GM19324 (cell line): ENCODE measurements at regions not wholly inside any gene's neighbourhood (a gene's known extent, or its start where the extent isn't known, plus 50 kb on each side); places are given as distances from the start of the nearest gene placed in this dataset.

Source experiments
- ATAC-seq: cut with Tn5 transposase; IDR thresholded peaks from one replicate; pipeline ENCODE4 v1.9.1; 2021; ENCODE audit warnings: mild to moderate bottlenecking, moderate library complexity; ENCODE audit not compliant: unreplicated experiment, low FRiP score

DNA sequence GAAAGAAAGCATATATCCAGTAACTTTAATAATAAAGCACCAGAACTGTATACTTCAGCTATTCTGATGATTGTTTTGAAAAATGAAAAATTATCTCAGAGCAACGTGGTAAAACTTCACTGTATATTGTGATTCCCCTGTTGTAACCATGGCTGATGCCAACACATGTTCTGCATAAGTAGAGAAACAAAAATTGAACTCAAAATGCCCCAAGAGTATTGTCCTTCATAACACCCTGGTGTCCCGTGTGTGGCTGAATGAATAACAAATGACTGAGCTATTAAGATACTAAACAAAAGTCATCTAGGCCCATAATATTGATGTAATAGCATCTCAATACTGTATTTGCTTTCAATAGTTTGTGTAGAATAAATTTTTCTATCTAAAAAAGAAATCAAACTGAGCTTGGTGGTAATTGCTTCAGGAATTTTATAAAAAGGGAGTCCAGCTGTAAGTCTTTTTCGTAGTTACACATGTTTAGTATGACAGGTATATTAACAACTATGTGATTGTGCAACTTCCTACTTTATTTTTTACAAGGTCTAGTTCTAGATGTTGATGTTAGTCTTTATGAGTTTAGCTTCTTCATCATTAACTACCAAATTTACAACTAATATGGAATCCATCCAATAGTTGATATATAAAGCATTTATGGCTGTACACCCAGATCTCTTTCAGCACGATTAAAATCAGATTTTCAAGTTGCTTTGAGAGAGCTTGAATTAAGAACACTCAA, 623.8 kb upstream of the AGTR1 start:
- ATAC-seq, result no peak

- ATAC-seq, result no peak
Observed at GRCh38 chr3:148074946-148075345, 622.8 kb upstream of the AGTR1 start.

DNA sequence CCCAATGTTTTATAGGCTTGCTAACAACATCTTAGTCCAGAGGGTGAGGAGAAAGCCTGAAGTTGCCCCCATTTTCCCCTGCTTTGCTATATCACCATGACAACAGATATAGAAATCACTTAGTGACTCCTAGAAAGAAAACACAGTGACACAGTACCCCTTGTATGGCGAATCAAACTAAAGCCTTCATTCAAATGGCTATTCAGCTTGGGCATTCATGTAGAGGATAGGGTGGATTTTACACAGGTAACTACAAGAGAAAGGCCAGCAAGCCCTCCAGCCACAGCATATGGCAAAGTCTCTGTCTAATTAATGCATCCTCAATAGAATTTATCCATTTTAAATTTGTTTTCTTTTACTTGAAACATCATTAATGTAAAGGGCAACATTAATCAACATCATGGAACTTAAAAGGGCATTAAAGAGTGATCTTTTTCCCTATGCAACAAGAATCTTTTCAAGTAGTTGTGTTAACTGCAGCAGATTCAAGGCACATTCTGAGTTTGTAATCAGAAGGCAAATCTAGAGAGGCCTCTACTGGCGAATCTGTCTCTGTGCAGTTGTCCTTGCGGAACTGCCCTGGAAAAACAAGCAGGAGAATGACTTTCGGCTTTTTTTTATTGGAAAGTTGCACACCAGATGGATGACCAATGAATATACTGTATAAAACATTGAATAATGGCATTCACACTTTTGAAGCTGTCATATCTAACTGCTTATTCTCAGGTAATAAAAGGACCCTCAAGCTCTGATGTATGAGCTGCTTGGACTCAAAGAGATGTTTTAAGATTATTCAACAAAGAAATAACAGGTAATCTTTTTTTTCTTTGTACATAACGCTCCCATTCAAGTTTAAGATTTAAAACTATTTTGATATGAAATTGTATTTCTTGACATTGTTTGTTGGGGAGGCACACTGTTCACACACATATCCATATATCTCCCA, 621.7 kb upstream of the AGTR1 start:
- ATAC-seq, result no peak

- no peak for ATAC-seq
Observed at GRCh38 chr3:148077318-148077923, 620.3 kb upstream of the AGTR1 start.

DNA sequence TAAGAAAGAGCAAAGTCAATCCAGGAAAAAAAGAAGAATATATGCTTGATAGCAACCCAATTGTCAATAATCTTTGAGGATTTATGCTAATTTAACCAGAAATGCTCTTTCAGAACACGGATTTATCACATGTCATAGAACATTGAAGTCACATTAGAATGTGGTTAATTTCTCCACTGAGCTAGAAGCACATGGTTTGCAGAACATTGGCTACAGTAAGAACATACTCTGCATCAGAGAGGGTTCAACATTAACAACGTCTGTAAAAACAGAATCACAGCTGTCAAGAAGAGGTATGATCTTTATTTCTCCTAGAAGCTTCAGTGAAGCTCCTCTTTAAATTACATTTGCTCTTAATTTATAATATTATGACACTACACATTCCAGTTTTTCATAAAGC, 619.7 kb upstream of the AGTR1 start:
- ATAC-seq, result no peak

- ATAC-seq, result no peak
Observed at GRCh38 chr3:148078658-148079057, 619.0 kb upstream of the AGTR1 start.

GRCh38 chr3:148079370-148079769, 618.3 kb upstream of the AGTR1 start:
- no peak for ATAC-seq

- no peak for ATAC-seq
Observed at GRCh38 chr3:148081926-148082325, 615.8 kb upstream of the AGTR1 start.

DNA sequence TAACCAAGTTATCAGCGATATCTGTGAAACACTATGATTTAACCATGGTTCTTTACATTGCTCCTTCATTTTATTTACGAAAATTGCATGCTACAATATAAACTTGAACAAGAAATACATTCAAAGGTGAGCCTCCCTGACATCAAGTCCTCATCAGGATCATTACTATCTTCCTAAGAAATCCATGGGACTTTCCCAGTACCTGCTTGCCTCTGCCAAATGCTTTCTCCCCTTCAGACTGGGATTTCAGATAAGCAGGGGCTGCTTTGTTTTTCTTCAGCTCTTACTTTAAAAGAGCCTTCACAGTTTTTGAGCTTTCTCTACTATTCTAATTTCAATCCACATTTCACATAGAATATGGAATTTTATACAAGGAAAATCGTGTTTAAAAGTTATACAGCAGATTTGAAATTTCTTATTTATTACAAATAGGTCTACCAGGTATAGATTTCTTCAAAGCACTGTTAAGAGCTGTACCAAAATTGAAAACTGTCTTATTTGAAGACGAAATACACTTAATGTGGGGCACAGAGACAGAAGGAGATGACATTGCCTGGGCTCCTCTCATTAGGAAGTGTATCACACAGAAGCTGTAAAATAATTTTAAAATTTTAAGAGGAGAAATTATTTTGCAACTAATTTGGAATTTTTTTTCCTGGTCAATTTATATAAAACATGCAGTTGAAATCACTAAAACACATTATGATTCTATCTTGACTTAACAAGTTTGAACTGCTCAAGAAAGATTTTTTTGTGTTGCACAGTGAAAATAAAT, 615.0 kb upstream of the AGTR1 start:
- no peak for ATAC-seq

DNA sequence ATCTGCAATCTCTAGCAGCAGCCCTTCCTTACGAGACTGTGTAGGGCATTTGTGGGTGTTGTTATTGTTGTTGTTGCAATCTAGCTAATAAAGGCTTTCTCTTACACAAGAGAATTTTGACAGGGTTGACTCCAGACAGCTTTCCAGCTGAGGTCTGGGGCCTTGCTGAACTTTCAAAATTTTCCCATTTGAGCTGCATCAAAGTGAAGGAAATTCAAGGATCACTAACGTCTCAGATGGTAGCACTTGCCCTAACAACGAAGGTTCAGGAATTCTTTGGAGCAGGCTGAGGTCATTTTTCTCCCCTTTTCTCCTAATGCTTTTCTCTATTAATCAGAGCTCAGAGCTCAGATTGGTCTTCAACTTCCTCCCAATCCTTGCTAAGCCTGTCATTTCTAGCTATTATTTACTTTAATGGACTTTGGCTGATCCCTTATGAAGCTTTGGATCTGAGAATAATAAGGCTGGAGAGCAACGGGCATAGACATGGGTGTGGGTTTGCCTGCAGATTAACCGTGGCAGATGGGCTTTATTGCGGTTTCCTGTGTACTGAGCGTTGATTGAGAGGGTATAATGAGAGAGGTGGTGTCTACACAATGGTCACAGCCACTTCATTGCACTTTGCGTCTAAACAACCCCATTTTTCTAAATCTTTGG, 614.0 kb upstream of the AGTR1 start:
- ATAC-seq, result no peak

GRCh38 chr3:148084931-148085330, 612.8 kb upstream of the AGTR1 start:
- peak; percentile 98 for ATAC-seq

- ATAC-seq, result no peak
Observed at GRCh38 chr3:148087601-148088371, 609.9 kb upstream of the AGTR1 start.

DNA sequence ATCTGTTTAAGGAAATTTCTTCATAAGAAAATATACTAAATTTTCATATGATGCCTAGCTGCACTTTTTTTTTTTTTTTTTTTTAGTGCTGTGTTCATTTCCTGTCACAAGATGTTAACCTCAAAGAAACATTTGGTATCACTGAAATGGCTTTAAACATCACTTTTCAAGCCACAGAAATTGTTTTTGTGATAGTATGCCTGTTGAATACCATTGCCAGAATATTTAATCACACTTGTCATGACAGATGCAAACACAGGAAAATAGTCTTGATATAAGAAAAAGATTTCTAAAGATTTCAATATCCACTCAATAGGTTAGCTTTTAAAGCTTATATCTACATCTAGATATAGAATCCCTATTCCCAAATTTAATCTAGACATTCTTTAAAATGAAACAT, 608.5 kb upstream of the AGTR1 start:
- ATAC-seq, result no peak

DNA sequence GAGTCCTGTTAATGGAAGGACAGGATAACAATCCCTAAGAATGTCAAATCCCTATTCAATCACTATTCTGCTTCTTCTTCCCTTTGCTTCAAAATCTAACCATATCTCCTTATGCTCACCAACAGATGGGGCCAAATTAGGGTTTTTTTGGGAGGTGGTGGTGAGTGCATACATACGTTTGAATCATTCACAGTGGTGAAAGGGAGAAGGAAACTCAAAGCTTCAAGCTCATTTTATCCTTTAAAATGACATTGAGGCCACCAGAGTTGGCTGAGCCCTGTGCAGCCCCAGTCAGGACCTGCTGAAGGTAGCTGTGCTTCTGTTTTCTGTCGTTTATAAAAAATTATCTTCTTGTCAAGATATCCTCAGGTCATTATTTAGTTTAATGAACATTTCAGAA, 607.5 kb upstream of the AGTR1 start:
- ATAC-seq, result no peak

DNA sequence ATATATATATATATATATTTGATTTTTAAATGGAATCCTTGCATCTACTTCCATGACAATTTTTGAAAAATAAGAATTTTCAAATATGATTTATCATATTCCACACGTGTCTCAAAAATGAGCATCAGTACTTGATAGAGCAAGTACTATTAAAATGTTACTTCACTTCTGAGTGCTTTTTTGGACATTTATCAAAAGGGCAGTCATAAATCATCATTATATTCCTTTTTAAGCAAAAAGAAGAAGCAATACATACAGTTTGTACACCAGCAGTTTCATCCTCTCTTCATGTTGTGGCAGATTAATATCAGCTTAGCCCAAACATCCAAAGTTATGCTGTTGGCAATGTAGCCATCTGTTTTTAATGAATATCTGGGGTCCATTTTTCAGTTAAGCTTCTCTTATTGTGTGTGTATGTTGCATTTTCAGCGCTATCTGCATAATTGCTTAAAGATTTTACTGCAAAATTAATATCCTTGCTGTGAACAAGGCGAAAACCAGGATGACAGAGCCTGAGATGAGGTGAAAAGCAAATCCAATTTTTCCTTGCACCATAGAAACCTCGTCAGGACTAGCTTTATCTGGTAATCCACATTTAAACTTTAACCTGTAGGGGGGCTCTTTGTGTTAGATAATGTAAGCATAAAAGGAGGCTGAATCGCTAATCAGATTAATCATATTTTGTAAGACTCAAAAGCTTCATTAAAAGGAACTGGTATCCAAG, 604.9 kb upstream of the AGTR1 start:
- ATAC-seq, result no peak

GRCh38 chr3:148093753-148094152, 604.0 kb upstream of the AGTR1 start:
- no peak for ATAC-seq

GRCh38 chr3:148095962-148096361, 601.7 kb upstream of the AGTR1 start:
- no peak for ATAC-seq

- no peak for ATAC-seq
Observed at GRCh38 chr3:148100476-148100875, 597.2 kb upstream of the AGTR1 start.

DNA sequence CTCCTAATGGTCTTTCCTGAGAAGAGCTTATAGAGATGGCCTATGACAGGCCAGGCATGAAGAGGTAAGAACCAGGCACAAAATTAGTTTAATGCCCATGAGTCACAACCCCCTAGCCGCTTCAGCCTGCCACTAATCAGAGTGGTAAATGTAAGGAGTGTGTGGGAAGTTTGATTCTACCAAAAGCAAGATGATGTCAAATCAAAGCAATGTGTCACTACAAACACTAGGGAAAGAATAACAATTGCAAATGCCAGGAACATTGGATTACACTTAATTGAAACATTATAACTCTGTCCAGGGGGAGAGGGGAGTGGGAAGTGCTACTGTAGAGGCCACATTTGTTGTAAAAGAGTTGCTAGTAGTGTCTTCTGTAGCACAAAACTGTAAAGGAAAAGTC, 596.6 kb upstream of the AGTR1 start:
- ATAC-seq, result no peak
